ENCODE measurements at regions not wholly inside any gene's neighbourhood (a gene's known extent, or its start where the extent isn't known, plus 50 kb on each side); places are given as distances from the start of the nearest gene placed in this dataset.

DNA sequence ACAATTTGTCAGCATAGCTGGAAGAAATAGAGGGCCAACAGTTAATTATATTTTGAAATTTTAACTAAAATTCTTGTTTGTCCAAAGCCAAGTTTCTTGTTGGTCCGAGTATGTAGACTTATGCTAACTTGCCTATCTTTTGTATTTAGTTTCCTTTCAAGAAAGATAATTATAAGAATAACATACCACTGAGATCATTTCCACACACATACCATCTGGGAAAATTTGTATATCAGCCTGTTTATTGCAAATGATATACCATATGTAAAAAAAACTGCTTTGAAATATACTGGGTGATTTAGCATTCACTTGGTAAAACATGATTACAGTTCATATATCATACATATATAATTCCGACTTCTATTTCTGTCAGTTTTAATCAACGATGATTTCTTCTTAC lies 84.7 kb upstream of the ANKRD50 start:
- Histone ChIP-seq H3K9ac (ENCODE audit: low read depth, low read length) (no peak overlapping the region), H3K9me3 (replicated peaks; ENCODE audit: low read length) (no peaks in the 10 kb centered on the region), H3K27me3 (ENCODE audit: control insufficient read depth, insufficient read depth, low read length) (no peaks in the 10 kb centered on the region), H3K36me3 (ENCODE audit: insufficient read depth, low read length) (no peaks in the 10 kb centered on the region), H3K4me1 (ENCODE audit: control insufficient read depth, insufficient read depth, low read length) (no peaks in the 10 kb centered on the region), H3K4me3 (ENCODE audit: low read length) (no peak overlapping the region), H3K4me2 (ENCODE audit: low read length) (no peak overlapping the region)

DNA sequence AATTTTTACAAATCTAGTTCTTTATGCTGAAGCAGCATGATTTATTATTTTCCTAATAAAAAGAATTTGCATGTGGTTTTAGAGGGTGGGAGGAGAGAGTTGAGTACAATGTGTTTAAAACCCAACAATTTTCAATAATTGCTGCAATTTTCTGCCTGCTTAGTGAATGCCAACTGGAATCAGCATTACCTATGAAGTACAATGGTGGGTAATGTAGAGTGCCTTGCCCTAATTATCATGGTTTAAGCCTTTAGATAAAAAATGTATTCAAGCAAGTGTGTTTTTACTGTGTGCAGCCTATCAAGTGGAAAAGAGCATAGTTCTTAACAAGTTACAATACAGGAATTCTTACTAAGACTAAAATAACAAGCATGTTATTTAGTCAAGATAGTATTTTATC lies 77.9 kb upstream of the ANKRD50 start:
- no peaks in the 10 kb centered on the region for H3K4me1 ChIP-seq (ENCODE audit: control insufficient read depth, insufficient read depth, low read length)
- H3K4me3 ChIP-seq (ENCODE audit: low read length) = no peak overlapping the region
- no peak overlapping the region for H3K9ac ChIP-seq (ENCODE audit: low read depth, low read length)
- H3K4me2 ChIP-seq (ENCODE audit: low read length) = no peak overlapping the region
- no peaks in the 10 kb centered on the region for H3K27me3 ChIP-seq (ENCODE audit: control insufficient read depth, insufficient read depth, low read length)
- no peaks in the 10 kb centered on the region for H3K36me3 ChIP-seq (ENCODE audit: insufficient read depth, low read length)
- no peaks in the 10 kb centered on the region for H3K9me3 ChIP-seq (replicated peaks; ENCODE audit: low read length)

- H3K9me3 ChIP-seq (replicated peaks; ENCODE audit: low read length) = no peaks in the 10 kb centered on the region
- no peak overlapping the region for H3K9ac ChIP-seq (ENCODE audit: low read depth, low read length)
- no peak overlapping the region for H3K4me2 ChIP-seq (ENCODE audit: low read length)
- no peaks in the 10 kb centered on the region for H3K27me3 ChIP-seq (ENCODE audit: control insufficient read depth, insufficient read depth, low read length)
- no peaks in the 10 kb centered on the region for H3K36me3 ChIP-seq (ENCODE audit: insufficient read depth, low read length)
- H3K4me1 ChIP-seq (ENCODE audit: control insufficient read depth, insufficient read depth, low read length) = peaks cover 3% of the 10 kb centered on the region
- H3K4me3 ChIP-seq (ENCODE audit: low read length) = no peak overlapping the region
These were observed 74.1 kb upstream of the ANKRD50 start for GRCh38 chr4:124786634-124787033.

GRCh38 chr4:124785645-124786044 lies 73.1 kb upstream of the ANKRD50 start:
- Histone ChIP-seq H3K9ac (ENCODE audit: low read depth, low read length) (no peak overlapping the region), H3K4me3 (ENCODE audit: low read length) (no peak overlapping the region), H3K9me3 (replicated peaks; ENCODE audit: low read length) (no peaks in the 10 kb centered on the region), H3K36me3 (ENCODE audit: insufficient read depth, low read length) (no peaks in the 10 kb centered on the region), H3K4me1 (ENCODE audit: control insufficient read depth, insufficient read depth, low read length) (peaks cover 3% of the 10 kb centered on the region), H3K27me3 (ENCODE audit: control insufficient read depth, insufficient read depth, low read length) (no peaks in the 10 kb centered on the region), H3K4me2 (ENCODE audit: low read length) (no peak overlapping the region)

GRCh38 chr4:124783847-124784246 lies 71.3 kb upstream of the ANKRD50 start:
- H3K9ac ChIP-seq (ENCODE audit: low read depth, low read length) = no peak overlapping the region
- peaks cover 3% of the 10 kb centered on the region for H3K4me1 ChIP-seq (ENCODE audit: control insufficient read depth, insufficient read depth, low read length)
- H3K36me3 ChIP-seq (ENCODE audit: insufficient read depth, low read length) = no peaks in the 10 kb centered on the region
- H3K4me3 ChIP-seq (ENCODE audit: low read length) = no peak overlapping the region
- H3K4me2 ChIP-seq (ENCODE audit: low read length) = no peak overlapping the region
- no peaks in the 10 kb centered on the region for H3K9me3 ChIP-seq (replicated peaks; ENCODE audit: low read length)
- no peaks in the 10 kb centered on the region for H3K27me3 ChIP-seq (ENCODE audit: control insufficient read depth, insufficient read depth, low read length)

DNA sequence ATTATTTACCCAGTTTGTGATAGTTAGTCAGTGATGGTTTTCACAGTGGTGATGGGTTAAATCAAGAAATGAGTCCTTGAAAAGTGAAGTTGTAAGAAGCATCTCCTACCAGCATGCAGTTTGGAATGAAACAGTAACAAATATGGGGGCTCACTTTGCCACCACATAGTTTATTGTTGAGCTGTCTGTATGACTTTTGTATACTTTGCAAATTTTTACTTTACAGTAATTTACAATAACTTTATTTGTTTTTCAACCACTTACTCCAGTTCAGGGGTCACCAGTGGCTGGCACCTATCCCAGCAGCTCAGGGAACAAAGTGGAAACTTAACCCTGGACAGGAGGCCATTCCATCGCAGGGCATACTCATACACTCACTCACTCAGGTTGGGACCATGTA lies 64.5 kb upstream of the ANKRD50 start:
- peaks cover 17% of the 10 kb centered on the region for H3K4me1 ChIP-seq (ENCODE audit: control insufficient read depth, insufficient read depth, low read length)
- H3K4me2 ChIP-seq (ENCODE audit: low read length) = no peak overlapping the region
- H3K4me3 ChIP-seq (ENCODE audit: low read length) = no peak overlapping the region
- H3K9ac ChIP-seq (ENCODE audit: low read depth, low read length) = no peak overlapping the region
- H3K9me3 ChIP-seq (replicated peaks; ENCODE audit: low read length) = no peaks in the 10 kb centered on the region
- no peaks in the 10 kb centered on the region for H3K36me3 ChIP-seq (ENCODE audit: insufficient read depth, low read length)
- no peaks in the 10 kb centered on the region for H3K27me3 ChIP-seq (ENCODE audit: control insufficient read depth, insufficient read depth, low read length)

GRCh38 chr4:124768596-124769365 lies 56.2 kb upstream of the ANKRD50 start:
- Histone ChIP-seq H3K27me3 (ENCODE audit: control insufficient read depth, insufficient read depth, low read length) (no peaks in the 10 kb centered on the region), H3K9ac (ENCODE audit: low read depth, low read length) (no peak overlapping the region), H3K36me3 (ENCODE audit: insufficient read depth, low read length) (no peaks in the 10 kb centered on the region), H3K4me2 (ENCODE audit: low read length) (no peak overlapping the region), H3K4me1 (ENCODE audit: control insufficient read depth, insufficient read depth, low read length) (no peaks in the 10 kb centered on the region), H3K4me3 (ENCODE audit: low read length) (no peak overlapping the region), H3K9me3 (replicated peaks; ENCODE audit: low read length) (no peaks in the 10 kb centered on the region)

GRCh38 chr4:124762956-124763355 lies 50.4 kb upstream of the ANKRD50 start:
- Histone ChIP-seq H3K9me3 (replicated peaks; ENCODE audit: low read length) (no peaks in the 10 kb centered on the region), H3K36me3 (ENCODE audit: insufficient read depth, low read length) (no peaks in the 10 kb centered on the region), H3K4me2 (ENCODE audit: low read length) (no peak overlapping the region), H3K4me1 (ENCODE audit: control insufficient read depth, insufficient read depth, low read length) (no peaks in the 10 kb centered on the region), H3K9ac (ENCODE audit: low read depth, low read length) (no peak overlapping the region), H3K27me3 (ENCODE audit: control insufficient read depth, insufficient read depth, low read length) (no peaks in the 10 kb centered on the region), H3K4me3 (ENCODE audit: low read length) (no peak overlapping the region)
